ENCODE measurements at regions not wholly inside any gene's neighbourhood (a gene's known extent, or its start where the extent isn't known, plus 50 kb on each side); places are given as distances from the start of the nearest gene placed in this dataset.

GRCh38 chr2:122858813-122859212 lies 1103.4 kb downstream of the TSN start:
- DNase-seq (ENCODE audit: low spot score) = no peak
- H3K27ac ChIP-seq = no peak overlapping the region
- no peak for TF ChIP-seq CTCF (conservative IDR thresholded peaks at IDR 0.05; ENCODE audit: low read depth)
- CTCF ChIA-PET = no interaction called here
- POLR2A ChIA-PET (ENCODE audit: low non-redundant PET) = no interaction called here

- DNase-seq (ENCODE audit: low spot score) = no peak
- CTCF ChIA-PET = no interaction called here
- no peak for TF ChIP-seq CTCF (conservative IDR thresholded peaks at IDR 0.05; ENCODE audit: low read depth)
- H3K27ac ChIP-seq = no peak overlapping the region
- POLR2A ChIA-PET (ENCODE audit: low non-redundant PET) = no interaction called here
These were observed 1103.8 kb downstream of the TSN start for GRCh38 chr2:122859260-122859659.

- no peak overlapping the region for H3K27ac ChIP-seq
- TF ChIP-seq CTCF (conservative IDR thresholded peaks at IDR 0.05; ENCODE audit: low read depth) = no peak
- ChIA-PET POLR2A (ENCODE audit: low non-redundant PET) (no interaction called here), CTCF (no interaction called here)
- no peak for DNase-seq (ENCODE audit: low spot score)
These were observed 1108.1 kb downstream of the TSN start for GRCh38 chr2:122863532-122863931.

- CTCF ChIA-PET = no interaction called here
- POLR2A ChIA-PET (ENCODE audit: low non-redundant PET) = no interaction called here
- H3K27ac ChIP-seq = no peak overlapping the region
- no peak for TF ChIP-seq CTCF (conservative IDR thresholded peaks at IDR 0.05; ENCODE audit: low read depth)
- no peak for DNase-seq (ENCODE audit: low spot score)
These were observed 1109.3 kb downstream of the TSN start for GRCh38 chr2:122864728-122865127.

- ChIA-PET CTCF (no interaction called here), POLR2A (ENCODE audit: low non-redundant PET) (no interaction called here)
- H3K27ac ChIP-seq = no peak overlapping the region
- no peak for TF ChIP-seq CTCF (conservative IDR thresholded peaks at IDR 0.05; ENCODE audit: low read depth)
- no peak for DNase-seq (ENCODE audit: low spot score)
These were observed 1110.6 kb downstream of the TSN start for GRCh38 chr2:122866095-122866494.

GRCh38 chr2:122867941-122868340 lies 1112.5 kb downstream of the TSN start:
- H3K27ac ChIP-seq = no peak overlapping the region
- DNase-seq (ENCODE audit: low spot score) = no peak
- ChIA-PET CTCF (no interaction called here), POLR2A (ENCODE audit: low non-redundant PET) (no interaction called here)
- no peak for TF ChIP-seq CTCF (conservative IDR thresholded peaks at IDR 0.05; ENCODE audit: low read depth)

GRCh38 chr2:122868646-122869275 lies 1113.3 kb downstream of the TSN start:
- ChIA-PET POLR2A (ENCODE audit: low non-redundant PET) (no interaction called here), CTCF (no interaction called here)
- no peak for DNase-seq (ENCODE audit: low spot score)
- TF ChIP-seq CTCF (conservative IDR thresholded peaks at IDR 0.05; ENCODE audit: low read depth) = no peak
- H3K27ac ChIP-seq = no peak overlapping the region
